ENCODE measurements at regions not wholly inside any gene's neighbourhood (a gene's known extent, or its start where the extent isn't known, plus 50 kb on each side); places are given as distances from the start of the nearest gene placed in this dataset.

DNA sequence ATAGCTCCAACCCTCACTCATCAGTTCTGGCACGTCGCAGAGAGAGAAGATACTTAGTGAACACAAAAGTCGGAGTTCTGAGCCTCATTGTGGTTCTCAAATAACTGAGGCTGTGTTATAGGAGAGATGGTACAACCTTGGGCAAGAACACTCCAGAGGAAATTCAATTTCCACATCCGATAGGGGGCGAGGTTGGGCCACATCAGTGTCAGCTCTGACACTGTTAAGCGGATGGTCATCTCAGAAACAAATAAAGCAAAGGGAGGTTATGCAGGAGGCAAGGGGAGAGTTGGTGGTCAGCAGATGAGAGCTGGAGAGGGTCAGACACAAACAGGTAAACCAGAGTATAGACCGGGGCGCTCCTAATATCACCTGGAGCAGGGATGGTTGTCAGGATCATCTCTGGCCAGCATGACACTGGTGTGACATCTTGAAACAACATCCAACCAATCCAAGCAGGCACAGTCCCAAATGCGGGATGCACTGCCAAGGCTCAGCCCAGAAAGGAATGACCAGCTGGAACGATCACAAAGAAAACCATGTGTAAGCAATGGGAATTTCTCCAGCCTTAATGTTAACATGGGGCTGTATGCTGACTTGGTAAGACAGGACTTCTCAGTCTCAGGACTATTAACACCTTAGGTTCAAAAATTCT lies 331.8 kb downstream of the HACE1 start:
- H3K9me3 ChIP-seq (ENCODE audit: control insufficient read depth, low read length) = no peaks in the 10 kb centered on the region
- no peak overlapping the region for H2BK5ac ChIP-seq (ENCODE audit: low read depth, low read length, poor library complexity, severe bottlenecking)
- no peak overlapping the region for H4K91ac ChIP-seq (ENCODE audit: low read length)
- H3K27ac ChIP-seq (ENCODE audit: low read length, poor library complexity, severe bottlenecking) = no peak overlapping the region
- no peak overlapping the region for H3K4me2 ChIP-seq (ENCODE audit: low read length, poor library complexity, severe bottlenecking)
- H2AFZ ChIP-seq (ENCODE audit: low read depth, low read length) = no peak overlapping the region
- peak overlapping the region; percentile 85 for H4K8ac ChIP-seq (ENCODE audit: low read length)
- no peak overlapping the region for H3K9ac ChIP-seq (ENCODE audit: low read length)
- H3K79me1 ChIP-seq (replicated peaks; ENCODE audit: low read length, poor library complexity, severe bottlenecking) = no peaks in the 10 kb centered on the region
- H3K23ac ChIP-seq (ENCODE audit: low read length in 2 of 2) = no peak overlapping the region
- 73% methylated on average over 10 of the region's 10 CpGs for WGBS
- H3K4me1 ChIP-seq (ENCODE audit: control insufficient read depth, insufficient read depth, low read depth, low read length) = no peaks in the 10 kb centered on the region
- no peak overlapping the region for H2BK15ac ChIP-seq (ENCODE audit: low read depth, poor library complexity, severe bottlenecking)
- DNase-seq = no peak
- H3K14ac ChIP-seq (ENCODE audit: low read length in 2 of 2) = no peak overlapping the region
- H3K36me3 ChIP-seq (ENCODE audit: control insufficient read depth in 1 of 2, insufficient read depth in 2 of 2, low read depth in 1 of 2, low read length in 2 of 2) = no peaks in the 10 kb centered on the region
- peak overlapping the region in 1 of 2 experiments; percentile 29 for H2BK12ac ChIP-seq (ENCODE audit: low read length in 2 of 2)
- H3K27me3 ChIP-seq (ENCODE audit: control insufficient read depth in 1 of 2, insufficient read depth in 1 of 2, low read length in 2 of 2) = no peaks in the 10 kb centered on the region
- peak overlapping the region; percentile 34 for H2BK120ac ChIP-seq (ENCODE audit: low read depth, low read length)
- no peak overlapping the region for H3K4me3 ChIP-seq (ENCODE audit: insufficient read depth in 1 of 2, low read depth in 1 of 2, low read length in 2 of 2)
- H3K18ac ChIP-seq (ENCODE audit: low read depth in 1 of 2, low read length in 2 of 2) = peak overlapping the region in 1 of 2 experiments; percentile 9
- peak overlapping the region; percentile 49 to 81 for H3K4ac ChIP-seq (ENCODE audit: low read depth in 1 of 2, low read length in 2 of 2)
- H2AK5ac ChIP-seq (ENCODE audit: low read length, severe bottlenecking) = no peak overlapping the region

DNA sequence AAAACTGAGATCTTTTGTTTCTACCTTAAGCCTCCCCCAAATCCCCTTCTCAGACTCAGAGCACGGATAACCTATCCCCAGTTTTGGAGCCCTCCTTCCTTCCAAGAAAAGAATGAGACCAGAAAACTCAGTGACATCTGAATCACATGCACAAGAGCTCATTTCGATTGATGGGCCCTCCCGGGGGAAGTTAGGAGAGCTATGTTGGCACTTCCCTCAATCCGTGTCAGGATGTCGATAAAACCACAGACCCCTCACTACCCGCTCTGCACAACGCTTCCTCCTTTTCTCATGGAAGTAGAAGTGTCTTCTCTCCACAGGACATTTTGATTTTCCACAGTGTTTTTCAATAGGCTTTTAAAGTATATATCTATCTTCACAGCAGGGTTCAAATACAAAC lies 332.4 kb downstream of the HACE1 start:
- Histone ChIP-seq H3K23ac (ENCODE audit: low read length in 2 of 2) (no peak overlapping the region), H3K9me3 (ENCODE audit: control insufficient read depth, low read length) (no peaks in the 10 kb centered on the region), H3K4me1 (ENCODE audit: control insufficient read depth, insufficient read depth, low read depth, low read length) (no peaks in the 10 kb centered on the region), H2BK5ac (ENCODE audit: low read depth, low read length, poor library complexity, severe bottlenecking) (no peak overlapping the region), H3K27ac (ENCODE audit: low read length, poor library complexity, severe bottlenecking) (no peak overlapping the region), H3K4ac (ENCODE audit: low read depth in 1 of 2, low read length in 2 of 2) (no peak overlapping the region), H3K14ac (ENCODE audit: low read length in 2 of 2) (no peak overlapping the region), H4K8ac (ENCODE audit: low read length) (peak overlapping the region; percentile 15), H3K4me2 (ENCODE audit: low read length, poor library complexity, severe bottlenecking) (no peak overlapping the region), H2BK120ac (ENCODE audit: low read depth, low read length) (no peak overlapping the region), H2AFZ (ENCODE audit: low read depth, low read length) (no peak overlapping the region), H3K79me1 (replicated peaks; ENCODE audit: low read length, poor library complexity, severe bottlenecking) (no peaks in the 10 kb centered on the region), H3K9ac (ENCODE audit: low read length) (no peak overlapping the region), H2BK15ac (ENCODE audit: low read depth, poor library complexity, severe bottlenecking) (no peak overlapping the region), H3K18ac (ENCODE audit: low read depth in 1 of 2, low read length in 2 of 2) (no peak overlapping the region), H2BK12ac (ENCODE audit: low read length in 2 of 2) (no peak overlapping the region), H2AK5ac (ENCODE audit: low read length, severe bottlenecking) (no peak overlapping the region), H3K36me3 (ENCODE audit: control insufficient read depth in 1 of 2, insufficient read depth in 2 of 2, low read depth in 1 of 2, low read length in 2 of 2) (no peaks in the 10 kb centered on the region), H3K4me3 (ENCODE audit: insufficient read depth in 1 of 2, low read depth in 1 of 2, low read length in 2 of 2) (no peak overlapping the region), H3K27me3 (ENCODE audit: control insufficient read depth in 1 of 2, insufficient read depth in 1 of 2, low read length in 2 of 2) (no peaks in the 10 kb centered on the region), H4K91ac (ENCODE audit: low read length) (no peak overlapping the region)
- no peak for DNase-seq
- WGBS = 85% methylated on average over 6 of the region's 7 CpGs

DNA sequence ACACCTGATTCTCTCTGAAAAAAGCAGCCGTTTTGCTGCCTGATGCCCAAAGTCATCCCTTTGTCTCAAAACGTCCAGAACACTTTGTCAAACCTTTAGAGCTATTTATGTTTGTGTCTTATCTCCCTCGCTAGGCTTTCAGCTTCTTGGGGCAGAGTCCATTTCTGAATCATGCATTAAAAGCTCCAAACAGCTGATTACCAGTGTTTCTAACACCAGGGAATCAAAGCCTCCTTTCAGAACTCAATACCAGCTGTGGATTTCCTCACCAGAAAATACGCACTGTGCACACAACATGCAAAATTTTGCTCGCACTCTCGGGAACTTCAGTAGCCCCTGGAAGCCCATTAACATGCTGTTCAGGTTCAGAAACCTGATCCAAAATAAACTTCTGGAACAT lies 333.3 kb downstream of the HACE1 start:
- peak overlapping the region; percentile 14 for H3K27ac ChIP-seq (ENCODE audit: low read length, poor library complexity, severe bottlenecking)
- H2AFZ ChIP-seq (ENCODE audit: low read depth, low read length) = no peak overlapping the region
- H3K23ac ChIP-seq (ENCODE audit: low read length in 2 of 2) = no peak overlapping the region
- H3K36me3 ChIP-seq (ENCODE audit: control insufficient read depth in 1 of 2, insufficient read depth in 2 of 2, low read depth in 1 of 2, low read length in 2 of 2) = no peaks in the 10 kb centered on the region
- no peak overlapping the region for H3K4me3 ChIP-seq (ENCODE audit: insufficient read depth in 1 of 2, low read depth in 1 of 2, low read length in 2 of 2)
- no peak overlapping the region for H3K4me2 ChIP-seq (ENCODE audit: low read length, poor library complexity, severe bottlenecking)
- H2BK120ac ChIP-seq (ENCODE audit: low read depth, low read length) = no peak overlapping the region
- H3K79me1 ChIP-seq (replicated peaks; ENCODE audit: low read length, poor library complexity, severe bottlenecking) = no peaks in the 10 kb centered on the region
- H4K91ac ChIP-seq (ENCODE audit: low read length) = no peak overlapping the region
- no peak overlapping the region for H2BK15ac ChIP-seq (ENCODE audit: low read depth, poor library complexity, severe bottlenecking)
- no peak overlapping the region for H4K8ac ChIP-seq (ENCODE audit: low read length)
- no peak overlapping the region for H3K9ac ChIP-seq (ENCODE audit: low read length)
- no peak overlapping the region for H3K14ac ChIP-seq (ENCODE audit: low read length in 2 of 2)
- H2AK5ac ChIP-seq (ENCODE audit: low read length, severe bottlenecking) = no peak overlapping the region
- no peak overlapping the region for H2BK12ac ChIP-seq (ENCODE audit: low read length in 2 of 2)
- DNase-seq = no peak
- no peak overlapping the region for H3K18ac ChIP-seq (ENCODE audit: low read depth in 1 of 2, low read length in 2 of 2)
- H3K4me1 ChIP-seq (ENCODE audit: control insufficient read depth, insufficient read depth, low read depth, low read length) = no peaks in the 10 kb centered on the region
- no peaks in the 10 kb centered on the region for H3K27me3 ChIP-seq (ENCODE audit: control insufficient read depth in 1 of 2, insufficient read depth in 1 of 2, low read length in 2 of 2)
- H2BK5ac ChIP-seq (ENCODE audit: low read depth, low read length, poor library complexity, severe bottlenecking) = no peak overlapping the region
- WGBS = 67% methylated on average over 6 of the region's 6 CpGs
- H3K9me3 ChIP-seq (ENCODE audit: control insufficient read depth, low read length) = no peaks in the 10 kb centered on the region
- H3K4ac ChIP-seq (ENCODE audit: low read depth in 1 of 2, low read length in 2 of 2) = no peak overlapping the region

DNA sequence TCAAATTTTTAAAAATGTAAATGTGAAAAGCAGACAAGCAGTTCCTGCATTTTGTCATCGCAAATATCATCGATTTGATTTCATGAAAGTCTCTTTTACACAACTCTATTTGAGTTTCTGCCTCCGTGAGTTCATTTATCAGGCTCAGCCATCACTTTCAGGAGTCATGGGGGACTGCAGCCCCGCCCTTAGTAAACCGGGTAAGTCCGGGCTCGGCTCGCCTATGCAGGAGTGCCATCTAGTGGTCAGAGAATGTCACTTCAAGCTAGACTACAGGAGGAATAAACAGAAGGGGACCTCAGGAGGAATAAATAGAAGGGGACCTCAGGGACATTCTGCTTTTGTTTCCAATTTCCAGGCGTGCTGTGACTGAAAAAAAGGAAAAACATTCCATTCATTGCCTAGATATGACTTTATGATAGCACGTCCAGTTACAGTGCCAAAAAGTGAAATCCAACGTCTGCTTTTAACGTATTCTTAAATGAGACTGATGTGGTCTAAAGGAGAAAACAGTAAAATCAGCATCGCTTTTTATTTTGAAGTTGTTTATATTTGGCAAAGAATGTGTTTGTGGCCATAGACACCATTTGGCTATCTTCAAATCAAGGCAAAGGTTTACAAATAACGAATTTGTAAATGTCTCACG lies 333.9 kb downstream of the HACE1 start:
- no peak overlapping the region for H3K27ac ChIP-seq (ENCODE audit: low read length, poor library complexity, severe bottlenecking)
- H2BK12ac ChIP-seq (ENCODE audit: low read length in 2 of 2) = no peak overlapping the region
- no peak overlapping the region for H3K4ac ChIP-seq (ENCODE audit: low read depth in 1 of 2, low read length in 2 of 2)
- no peak overlapping the region for H2BK5ac ChIP-seq (ENCODE audit: low read depth, low read length, poor library complexity, severe bottlenecking)
- no peaks in the 10 kb centered on the region for H3K36me3 ChIP-seq (ENCODE audit: control insufficient read depth in 1 of 2, insufficient read depth in 2 of 2, low read depth in 1 of 2, low read length in 2 of 2)
- no peaks in the 10 kb centered on the region for H3K27me3 ChIP-seq (ENCODE audit: control insufficient read depth in 1 of 2, insufficient read depth in 1 of 2, low read length in 2 of 2)
- peak overlapping the region; percentile 64 for H3K9ac ChIP-seq (ENCODE audit: low read length)
- no peak overlapping the region for H3K14ac ChIP-seq (ENCODE audit: low read length in 2 of 2)
- no peak overlapping the region for H2BK15ac ChIP-seq (ENCODE audit: low read depth, poor library complexity, severe bottlenecking)
- no peaks in the 10 kb centered on the region for H3K4me1 ChIP-seq (ENCODE audit: control insufficient read depth, insufficient read depth, low read depth, low read length)
- no peak overlapping the region for H4K91ac ChIP-seq (ENCODE audit: low read length)
- peak; percentile 84 for DNase-seq
- H3K4me2 ChIP-seq (ENCODE audit: low read length, poor library complexity, severe bottlenecking) = peak overlapping the region; percentile 51
- no peaks in the 10 kb centered on the region for H3K79me1 ChIP-seq (replicated peaks; ENCODE audit: low read length, poor library complexity, severe bottlenecking)
- no peak overlapping the region for H4K8ac ChIP-seq (ENCODE audit: low read length)
- H3K9me3 ChIP-seq (ENCODE audit: control insufficient read depth, low read length) = no peaks in the 10 kb centered on the region
- H3K18ac ChIP-seq (ENCODE audit: low read depth in 1 of 2, low read length in 2 of 2) = peak overlapping the region in 1 of 2 experiments; percentile 29
- H2BK120ac ChIP-seq (ENCODE audit: low read depth, low read length) = no peak overlapping the region
- peak overlapping the region in 1 of 2 experiments; percentile 59 for H3K4me3 ChIP-seq (ENCODE audit: insufficient read depth in 1 of 2, low read depth in 1 of 2, low read length in 2 of 2)
- WGBS = 28% methylated on average over 15 of the region's 15 CpGs
- no peak overlapping the region for H3K23ac ChIP-seq (ENCODE audit: low read length in 2 of 2)
- no peak overlapping the region for H2AFZ ChIP-seq (ENCODE audit: low read depth, low read length)
- no peak overlapping the region for H2AK5ac ChIP-seq (ENCODE audit: low read length, severe bottlenecking)

Measured in mesenchymal stem cell (in vitro differentiated cells and primary cell).